ENCODE measurements at regions not wholly inside any gene's neighbourhood (a gene's known extent, or its start where the extent isn't known, plus 50 kb on each side); places are given as distances from the start of the nearest gene placed in this dataset.

- ChIA-PET POLR2A (no interaction called here), CTCF (no interaction called here)
- TF ChIP-seq CTCF (IDR thresholded peaks at IDR 0.05; ENCODE audit: control extremely low read depth, extremely low read depth, low read depth, missing control alignments), result no peak
- DNase-seq (ENCODE audit: extremely low spot score), result no peak
Measured at GRCh38 chrY:8610620-8611019, 726.6 kb upstream of the TSPY4 start.

- no peak for DNase-seq (ENCODE audit: extremely low spot score)
- POLR2A ChIA-PET, result no interaction called here
- CTCF ChIA-PET, result no interaction called here
- no peak for TF ChIP-seq CTCF (IDR thresholded peaks at IDR 0.05; ENCODE audit: control extremely low read depth, extremely low read depth, low read depth, missing control alignments)
Measured at GRCh38 chrY:8611815-8612214, 725.4 kb upstream of the TSPY4 start.

- DNase-seq (ENCODE audit: extremely low spot score), result no peak
- CTCF ChIA-PET, result no interaction called here
- POLR2A ChIA-PET, result no interaction called here
- no peak for TF ChIP-seq CTCF (IDR thresholded peaks at IDR 0.05; ENCODE audit: control extremely low read depth, extremely low read depth, low read depth, missing control alignments)
Measured at GRCh38 chrY:8618302-8618701, 719.0 kb upstream of the TSPY4 start.

- ChIA-PET CTCF (no interaction called here), POLR2A (no interaction called here)
- DNase-seq (ENCODE audit: extremely low spot score), result no peak
- TF ChIP-seq CTCF (IDR thresholded peaks at IDR 0.05; ENCODE audit: control extremely low read depth, extremely low read depth, low read depth, missing control alignments), result no peak
Measured at GRCh38 chrY:8622156-8622555, 715.1 kb upstream of the TSPY4 start.

- TF ChIP-seq CTCF (IDR thresholded peaks at IDR 0.05; ENCODE audit: control extremely low read depth, extremely low read depth, low read depth, missing control alignments), result no peak
- no peak for DNase-seq (ENCODE audit: extremely low spot score)
- POLR2A ChIA-PET, result no interaction called here
- CTCF ChIA-PET, result no interaction called here
Measured at GRCh38 chrY:8622856-8623255, 714.4 kb upstream of the TSPY4 start.

GRCh38 chrY:8629636-8630035 is 707.6 kb upstream of the TSPY4 start:
- ChIA-PET POLR2A (no interaction called here), CTCF (no interaction called here)
- TF ChIP-seq CTCF (IDR thresholded peaks at IDR 0.05; ENCODE audit: control extremely low read depth, extremely low read depth, low read depth, missing control alignments), result no peak
- no peak for DNase-seq (ENCODE audit: extremely low spot score)

- ChIA-PET POLR2A (no interaction called here), CTCF (no interaction called here)
- no peak for DNase-seq (ENCODE audit: extremely low spot score)
- no peak for TF ChIP-seq CTCF (IDR thresholded peaks at IDR 0.05; ENCODE audit: control extremely low read depth, extremely low read depth, low read depth, missing control alignments)
Measured at GRCh38 chrY:8638111-8638510, 699.2 kb upstream of the TSPY4 start.

Data from GM10248 (cell line).